Endodermal cell (in vitro differentiated cells): ENCODE measurements at regions not wholly inside any gene's neighbourhood (a gene's known extent, or its start where the extent isn't known, plus 50 kb on each side); places are given as distances from the start of the nearest gene placed in this dataset.

ENCODE experiments used
- DNase-seq: peaks from one replicate; pipeline ENCODE4 v3.0.0-alpha.2; 2017
- H3K27ac ChIP-seq: 2 replicates; pipeline ENCODE4 v1.5.1; 2013; ENCODE audit warnings: mild to moderate bottlenecking, low read depth, low read length, moderate library complexity
- H3K27me3 ChIP-seq: 2 replicates; pipeline ENCODE4 v1.6.1; 2013; ENCODE audit warnings: mild to moderate bottlenecking, low read length, moderate library complexity; ENCODE audit not compliant: insufficient read depth, control insufficient read depth, poor library complexity, severe bottlenecking
- H3K36me3 ChIP-seq: 2 replicates; pipeline ENCODE4 v1.7.0; 2013; ENCODE audit warnings: mild to moderate bottlenecking, low read length, moderate library complexity; ENCODE audit not compliant: control insufficient read depth, insufficient read depth
- H3K4me1 ChIP-seq: one replicate; pipeline ENCODE4 v1.7.0; 2013; ENCODE audit warnings: low read length; ENCODE audit not compliant: control insufficient read depth, insufficient read depth
- H3K4me3 ChIP-seq: 2 replicates; pipeline ENCODE4 v1.5.1; 2013; ENCODE audit warnings: mild to moderate bottlenecking, low read length, moderate library complexity
- H3K9ac ChIP-seq: 2 replicates; pipeline ENCODE4 v1.6.1; 2013; ENCODE audit warnings: mild to moderate bottlenecking, low read length, moderate library complexity; ENCODE audit not compliant: poor library complexity, severe bottlenecking; ENCODE audit errors: extremely low read depth
- H3K9me3 ChIP-seq: 2 replicates; pipeline ENCODE4 v1.6.1; 2013; ENCODE audit warnings: mild to moderate bottlenecking, low read length, moderate library complexity; ENCODE audit not compliant: control insufficient read depth
- H3K27ac Mint-ChIP-seq: 2 replicates; pipeline ENCODE4 v1.8.0; 2020; ENCODE audit warnings: mixed read lengths
- H3K27me3 Mint-ChIP-seq: 2 replicates; pipeline ENCODE4 v1.8.0; 2021; ENCODE audit warnings: mild to moderate bottlenecking, mixed read lengths; ENCODE audit not compliant: insufficient read depth
- H3K36me3 Mint-ChIP-seq: 2 replicates; pipeline ENCODE4 v1.8.0; 2020; ENCODE audit warnings: low read depth, mixed read lengths
- H3K4me1 Mint-ChIP-seq: 2 replicates; pipeline ENCODE4 v1.8.0; 2020; ENCODE audit warnings: mixed read lengths
- H3K4me3 Mint-ChIP-seq: 2 replicates; pipeline ENCODE4 v1.8.0; 2020; ENCODE audit warnings: mild to moderate bottlenecking, moderate library complexity, mixed read lengths
- H3K9me3 Mint-ChIP-seq: 2 replicates; pipeline ENCODE4 v1.8.0; 2020; ENCODE audit warnings: mild to moderate bottlenecking, mixed read lengths
- CTCF ChIP-seq: fragments of 200-600 bp; sonication (generic); conservative IDR thresholded peaks from 2 replicates; pipeline ENCODE4 v1.5.0; 2021; ENCODE audit warnings: antibody characterized with exemption, mild to moderate bottlenecking
- WGBS, 2 experiments: methylation state at CpG; one replicate each; pipeline versions ENCODE4 v1.1.5 to v1.1.7; 2013; ENCODE audit warnings: missing lambda C conversion rate in 2 of 2, mixed read lengths in 1 of 2; ENCODE audit not compliant: insufficient coverage in 1 of 2, insufficient read length in 1 of 2; 5-methylcytosine and 5-hydroxymethylcytosine counted together

- no peaks in the 10 kb centered on the region for H3K4me1 ChIP-seq
- TF ChIP-seq CTCF = no peak
- H3K36me3 Mint-ChIP-seq = no peaks in the 10 kb centered on the region
- H3K36me3 ChIP-seq = no peaks in the 10 kb centered on the region
- H3K9me3 ChIP-seq = peaks cover 8% of the 10 kb centered on the region
- H3K9me3 Mint-ChIP-seq = no peaks in the 10 kb centered on the region
- WGBS, 2 experiments = 83 to 89% methylated on average over 1 to 4 of the region's 4 CpGs
- DNase-seq = peak; percentile 59
- peaks cover 16% of the 10 kb centered on the region for H3K4me1 Mint-ChIP-seq
- no peak overlapping the region for H3K27ac Mint-ChIP-seq
- H3K27ac ChIP-seq = no peak overlapping the region
- H3K27me3 ChIP-seq = no peaks in the 10 kb centered on the region
- H3K27me3 Mint-ChIP-seq = no peaks in the 10 kb centered on the region
- H3K9ac ChIP-seq = no peak overlapping the region
- H3K4me3 ChIP-seq = no peak overlapping the region
- H3K4me3 Mint-ChIP-seq = no peak overlapping the region
Measured at GRCh38 chr3:55282994-55283393, 204.1 kb downstream of the WNT5A start.

- peaks cover 2% of the 10 kb centered on the region for H3K4me1 ChIP-seq
- Mint-ChIP-seq H3K27me3 (no peaks in the 10 kb centered on the region), H3K4me1 (peaks cover 4% of the 10 kb centered on the region), H3K27ac (no peak overlapping the region), H3K9me3 (no peaks in the 10 kb centered on the region), H3K4me3 (no peak overlapping the region), H3K36me3 (no peaks in the 10 kb centered on the region)
- H3K27ac ChIP-seq = no peak overlapping the region
- no peaks in the 10 kb centered on the region for H3K27me3 ChIP-seq
- H3K9me3 ChIP-seq = no peaks in the 10 kb centered on the region
- no peak for TF ChIP-seq CTCF
- DNase-seq = no peak
- no peak overlapping the region for H3K4me3 ChIP-seq
- no peak overlapping the region for H3K9ac ChIP-seq
- H3K36me3 ChIP-seq = no peaks in the 10 kb centered on the region
- WGBS, 2 experiments = 90 to 100% methylated on average over 1 to 2 of the region's 2 CpGs
Measured at GRCh38 chr3:55272031-55272645, 215.0 kb downstream of the WNT5A start.

GRCh38 chr3:55271549-55271948, 215.6 kb downstream of the WNT5A start:
- H3K4me3 ChIP-seq = no peak overlapping the region
- Mint-ChIP-seq H3K27ac (no peak overlapping the region), H3K27me3 (no peaks in the 10 kb centered on the region), H3K4me3 (no peak overlapping the region), H3K36me3 (no peaks in the 10 kb centered on the region), H3K9me3 (no peaks in the 10 kb centered on the region), H3K4me1 (peaks cover 4% of the 10 kb centered on the region)
- no peaks in the 10 kb centered on the region for H3K9me3 ChIP-seq
- no peaks in the 10 kb centered on the region for H3K27me3 ChIP-seq
- no peak overlapping the region for H3K9ac ChIP-seq
- no peak overlapping the region for H3K27ac ChIP-seq
- DNase-seq = no peak
- H3K36me3 ChIP-seq = no peaks in the 10 kb centered on the region
- WGBS, 2 experiments = 54 to 85% methylated on average over 2 to 4 of the region's 4 CpGs
- H3K4me1 ChIP-seq = peaks cover 2% of the 10 kb centered on the region
- no peak for TF ChIP-seq CTCF
